ENCODE measurements at regions not wholly inside any gene's neighbourhood (a gene's known extent, or its start where the extent isn't known, plus 50 kb on each side); places are given as distances from the start of the nearest gene placed in this dataset.

- in situ Hi-C loops (cut with MboI; ENCODE audit: low sequenced_read_pairs) = no loop called here
These were observed 600.5 kb upstream of the KLHL1 start for GRCh38 chr13:70708775-70709174.

- in situ Hi-C loops (cut with MboI; ENCODE audit: low sequenced_read_pairs) = no loop called here
These were observed 595.5 kb upstream of the KLHL1 start for GRCh38 chr13:70703755-70704154.

- in situ Hi-C loops (cut with MboI; ENCODE audit: low sequenced_read_pairs) = no loop called here
These were observed 586.9 kb upstream of the KLHL1 start for GRCh38 chr13:70694996-70695715.

GRCh38 chr13:70668983-70669382, 560.7 kb upstream of the KLHL1 start:
- in situ Hi-C loops (cut with MboI; ENCODE audit: low sequenced_read_pairs) = no loop called here

GRCh38 chr13:70668293-70668692, 560.0 kb upstream of the KLHL1 start:
- in situ Hi-C loops (cut with MboI; ENCODE audit: low sequenced_read_pairs) = no loop called here

- in situ Hi-C loops (cut with MboI; ENCODE audit: low sequenced_read_pairs) = no loop called here
These were observed 558.8 kb upstream of the KLHL1 start for GRCh38 chr13:70666883-70667556.

GRCh38 chr13:70662231-70662940, 554.1 kb upstream of the KLHL1 start:
- in situ Hi-C loops (cut with MboI; ENCODE audit: low sequenced_read_pairs) = no loop called here

- in situ Hi-C loops (cut with MboI; ENCODE audit: low sequenced_read_pairs) = no loop called here
These were observed 535.8 kb upstream of the KLHL1 start for GRCh38 chr13:70644052-70644451.

- in situ Hi-C loops (cut with MboI; ENCODE audit: low sequenced_read_pairs) = no loop called here
These were observed 526.6 kb upstream of the KLHL1 start for GRCh38 chr13:70634893-70635292.

- in situ Hi-C loops (cut with MboI; ENCODE audit: low sequenced_read_pairs) = no loop called here
These were observed 522.0 kb upstream of the KLHL1 start for GRCh38 chr13:70630247-70630646.

- in situ Hi-C loops (cut with MboI; ENCODE audit: low sequenced_read_pairs) = no loop called here
These were observed 515.0 kb upstream of the KLHL1 start for GRCh38 chr13:70623239-70623638.

GRCh38 chr13:70622796-70623195, 514.5 kb upstream of the KLHL1 start:
- in situ Hi-C loops (cut with MboI; ENCODE audit: low sequenced_read_pairs) = no loop called here

GRCh38 chr13:70619936-70620335, 511.7 kb upstream of the KLHL1 start:
- in situ Hi-C loops (cut with MboI; ENCODE audit: low sequenced_read_pairs) = no loop called here

GRCh38 chr13:70616847-70617246, 508.6 kb upstream of the KLHL1 start:
- in situ Hi-C loops (cut with MboI; ENCODE audit: low sequenced_read_pairs) = no loop called here

GRCh38 chr13:70613295-70613694, 505.0 kb upstream of the KLHL1 start:
- in situ Hi-C loops (cut with MboI; ENCODE audit: low sequenced_read_pairs) = no loop called here

GRCh38 chr13:70612881-70613280, 504.6 kb upstream of the KLHL1 start:
- in situ Hi-C loops (cut with MboI; ENCODE audit: low sequenced_read_pairs) = no loop called here

- in situ Hi-C loops (cut with MboI; ENCODE audit: low sequenced_read_pairs) = no loop called here
These were observed 496.2 kb upstream of the KLHL1 start for GRCh38 chr13:70604448-70604847.

GRCh38 chr13:70593716-70594115, 485.5 kb upstream of the KLHL1 start:
- in situ Hi-C loops (cut with MboI; ENCODE audit: low sequenced_read_pairs) = no loop called here

GRCh38 chr13:70585109-70585508, 476.9 kb upstream of the KLHL1 start:
- in situ Hi-C loops (cut with MboI; ENCODE audit: low sequenced_read_pairs) = no loop called here

- in situ Hi-C loops (cut with MboI; ENCODE audit: low sequenced_read_pairs) = no loop called here
These were observed 472.6 kb upstream of the KLHL1 start for GRCh38 chr13:70580825-70581224.

GRCh38 chr13:70579941-70580340, 471.7 kb upstream of the KLHL1 start:
- in situ Hi-C loops (cut with MboI; ENCODE audit: low sequenced_read_pairs) = no loop called here

GRCh38 chr13:70571221-70571620, 463.0 kb upstream of the KLHL1 start:
- in situ Hi-C loops (cut with MboI; ENCODE audit: low sequenced_read_pairs) = no loop called here

Measured in HL-60/S4 treated with retinoic acid at 250 ng/mL for 4 days and 3 days (cell line).